Vagina (tissue), 2 donors: ENCODE measurements at regions not wholly inside any gene's neighbourhood (a gene's known extent, or its start where the extent isn't known, plus 50 kb on each side); places are given as distances from the start of the nearest gene placed in this dataset.

ENCODE experiments used
- DNase-seq, 2 donors: peaks; one replicate each; pipeline ENCODE4 v3.0.0-alpha.2; 2017; ENCODE audit errors: extremely low spot score in 2 of 2
- H3K27ac ChIP-seq: fragments of 200-600 bp; sonication (generic); one replicate; pipeline ENCODE4 v1.5.1; 2019
- H3K27me3 ChIP-seq: fragments of 200-600 bp; sonication (generic); one replicate; pipeline ENCODE4 v1.5.1; 2019
- H3K36me3 ChIP-seq, 2 donors: fragments of 200-600 bp; sonication (generic); one replicate each; pipeline ENCODE4 v1.5.1; 2017 to 2019
- H3K4me1 ChIP-seq: fragments of 200-600 bp; sonication (generic); one replicate; pipeline ENCODE4 v1.5.1; 2019
- H3K4me3 ChIP-seq, 2 donors: fragments of 200-600 bp; sonication (generic); 1 replicate in 1 of 2; 2 replicates in 1 of 2; pipeline ENCODE4 v1.5.1; 2016 to 2019
- H3K9me3 ChIP-seq: fragments of 200-600 bp; sonication (generic); one replicate; pipeline ENCODE4 v1.5.1; 2019
- CTCF ChIP-seq, 3 experiments: fragments of 450-650 bp in 2 of 3; fragments of 200-600 bp in 1 of 3; sonication (generic) in 1 of 3; IDR thresholded peaks; one replicate each; pipeline ENCODE4 v1.5.1; 2017 to 2019; ENCODE audit warnings: antibody characterized with exemption in 3 of 3, mild to moderate bottlenecking in 2 of 3, moderate library complexity in 2 of 3
- POLR2A ChIP-seq, 2 donors: fragments of 450-650 bp; IDR thresholded peaks; one replicate each; pipeline ENCODE4 v1.6.1; 2017; ENCODE audit warnings: antibody characterized with exemption in 2 of 2, mild to moderate bottlenecking in 2 of 2, moderate library complexity in 2 of 2
- POLR2AphosphoS5 ChIP-seq, 2 donors: sonication (generic); formaldehyde crosslinking; IDR thresholded peaks; one replicate each; pipeline ENCODE4 v1.9.0; 2017; ENCODE audit warnings: antibody characterized with exemption in 2 of 2, mild to moderate bottlenecking in 2 of 2, low read depth in 1 of 2; ENCODE audit not compliant: insufficient read depth in 1 of 2
- intact Hi-C: fragments of 100-400 bp; cut with DNase I; formaldehyde crosslinking; loops from one replicate; pipeline ENCODE4 v1.15.1; 2023

DNA sequence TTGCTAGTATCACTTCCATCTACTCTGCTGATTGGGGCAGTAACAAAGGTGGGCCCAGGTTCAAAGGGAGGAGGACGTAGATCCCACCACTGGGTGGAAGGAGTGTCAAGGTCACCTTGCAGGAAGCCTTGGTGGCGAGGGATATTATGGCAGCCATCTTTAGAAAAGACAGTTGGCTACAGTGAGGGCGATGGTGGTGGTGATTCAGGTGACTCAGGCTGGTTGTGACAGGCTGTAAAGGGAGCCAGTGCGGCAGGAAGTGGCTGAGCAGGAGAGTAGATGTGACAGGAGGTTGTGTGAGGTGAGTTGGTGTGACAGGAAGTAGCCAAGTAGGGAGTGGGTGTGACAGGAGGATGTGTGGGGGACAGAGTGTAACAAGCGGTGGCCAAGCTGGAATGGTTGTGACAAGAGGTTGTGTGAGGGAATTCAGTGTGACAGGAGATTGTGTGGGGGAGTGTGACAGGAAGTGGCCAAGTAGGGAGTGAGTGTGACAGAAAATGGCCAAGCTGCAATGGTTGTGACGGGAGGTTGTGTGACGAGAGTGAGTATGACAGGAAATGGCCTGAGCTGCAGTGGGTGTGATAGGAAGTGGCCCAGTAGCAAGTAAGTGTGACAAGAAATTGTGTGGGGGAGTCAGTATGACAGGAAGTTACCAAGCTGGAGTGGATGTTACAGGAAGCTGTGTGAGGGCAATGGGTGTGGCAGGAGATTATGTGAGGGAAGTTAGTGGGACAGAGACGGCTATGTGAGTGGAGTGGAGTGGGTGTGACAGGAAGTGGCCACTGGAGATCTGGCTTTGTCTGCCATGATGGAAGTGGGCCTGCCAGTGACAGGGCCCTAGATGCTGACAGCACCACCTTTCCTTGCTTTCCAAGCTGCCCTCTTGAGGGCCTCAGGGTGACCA is 136.5 kb upstream of the MYL2 start:
- Histone ChIP-seq H3K4me3 (no peak overlapping the region), H3K4me1 (no peaks in the 10 kb centered on the region), H3K36me3 (no peaks in the 10 kb centered on the region), H3K27me3 (no peaks in the 10 kb centered on the region), H3K27ac (no peak overlapping the region), H3K9me3 (no peaks in the 10 kb centered on the region)
- intact Hi-C loops: no loop called here
- DNase-seq: no peak
- TF ChIP-seq POLR2AphosphoS5 (IDR thresholded peaks at IDR 0.05; ENCODE audit: insufficient read depth in 1 of 2, low read depth in 1 of 2) (no peak), POLR2A (IDR thresholded peaks at IDR 0.05) (no peak), CTCF (IDR thresholded peaks at IDR 0.05) (no peak)

DNA sequence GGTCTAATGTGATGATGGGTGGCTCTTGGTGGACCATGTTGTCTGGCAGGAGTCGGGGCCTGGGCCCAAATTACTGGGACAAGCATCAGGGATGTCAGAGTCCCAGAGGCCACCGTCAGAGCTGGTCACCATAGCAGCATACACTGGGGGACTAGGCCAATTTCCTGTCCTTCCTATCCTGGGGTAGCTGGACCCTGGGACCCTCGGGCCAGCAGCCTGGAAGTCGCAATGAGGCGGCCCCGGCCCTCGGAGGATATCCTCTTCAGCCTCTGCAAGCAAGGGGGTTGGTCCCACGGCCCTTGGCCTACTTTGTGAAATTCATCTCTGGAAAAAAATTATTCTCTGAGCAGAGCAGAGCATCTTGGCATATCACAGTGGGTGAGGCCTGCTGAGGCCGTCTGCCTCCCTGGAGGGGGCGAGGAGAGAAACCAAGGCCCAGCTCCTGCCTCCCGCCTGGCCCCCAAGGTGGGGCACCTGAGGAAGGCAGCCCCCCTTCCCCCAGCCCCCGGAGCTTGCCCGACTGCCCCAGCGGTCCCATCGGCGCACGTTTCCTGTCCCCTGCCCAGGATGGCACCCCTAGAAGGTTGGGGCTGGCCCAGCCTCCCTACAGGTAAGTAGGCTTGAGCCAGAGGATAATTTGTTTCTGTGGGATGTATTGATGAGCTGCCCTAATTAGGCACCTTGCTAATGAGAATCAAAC is 135.0 kb upstream of the MYL2 start:
- Histone ChIP-seq H3K9me3 (no peaks in the 10 kb centered on the region), H3K4me1 (no peaks in the 10 kb centered on the region), H3K4me3 (no peak overlapping the region), H3K27me3 (no peaks in the 10 kb centered on the region), H3K27ac (no peak overlapping the region), H3K36me3 (no peaks in the 10 kb centered on the region)
- TF ChIP-seq CTCF (IDR thresholded peaks at IDR 0.05): no peak
- no peak for TF ChIP-seq POLR2AphosphoS5 (IDR thresholded peaks at IDR 0.05; ENCODE audit: insufficient read depth in 1 of 2, low read depth in 1 of 2)
- TF ChIP-seq POLR2A (IDR thresholded peaks at IDR 0.05): no peak
- intact Hi-C loops: no loop called here
- DNase-seq: no peak

DNA sequence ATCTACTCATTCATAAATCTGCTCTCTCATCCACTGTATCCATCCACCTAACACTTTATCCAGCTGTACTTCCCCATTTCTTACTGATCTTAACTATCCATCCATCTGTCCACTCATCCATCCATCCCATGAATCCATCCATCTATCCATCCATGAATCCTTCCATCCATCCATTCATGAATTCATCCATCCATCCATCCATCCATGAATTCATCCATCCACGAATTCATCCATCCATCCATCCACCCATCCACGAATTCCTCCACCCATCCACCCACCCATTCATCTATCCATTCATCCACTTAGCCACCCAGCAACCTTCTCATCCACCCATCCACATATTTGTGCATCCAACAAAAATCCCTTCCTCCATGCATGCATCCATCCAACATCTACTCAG is 128.6 kb upstream of the MYL2 start:
- no peak for DNase-seq
- H3K27ac ChIP-seq: no peak overlapping the region
- H3K9me3 ChIP-seq: no peaks in the 10 kb centered on the region
- H3K27me3 ChIP-seq: no peaks in the 10 kb centered on the region
- H3K4me1 ChIP-seq: no peaks in the 10 kb centered on the region
- H3K4me3 ChIP-seq: no peak overlapping the region
- no peak for TF ChIP-seq CTCF (IDR thresholded peaks at IDR 0.05)
- no peak for TF ChIP-seq POLR2AphosphoS5 (IDR thresholded peaks at IDR 0.05; ENCODE audit: insufficient read depth in 1 of 2, low read depth in 1 of 2)
- TF ChIP-seq POLR2A (IDR thresholded peaks at IDR 0.05): no peak
- intact Hi-C loops: no loop called here
- H3K36me3 ChIP-seq: no peaks in the 10 kb centered on the region

- H3K4me1 ChIP-seq: no peaks in the 10 kb centered on the region
- no peak overlapping the region for H3K4me3 ChIP-seq
- no peaks in the 10 kb centered on the region for H3K27me3 ChIP-seq
- no peaks in the 10 kb centered on the region for H3K36me3 ChIP-seq
- intact Hi-C loops: no loop called here
- no peaks in the 10 kb centered on the region for H3K9me3 ChIP-seq
- DNase-seq: no peak
- H3K27ac ChIP-seq: no peak overlapping the region
- no peak for TF ChIP-seq POLR2AphosphoS5 (IDR thresholded peaks at IDR 0.05; ENCODE audit: insufficient read depth in 1 of 2, low read depth in 1 of 2)
- TF ChIP-seq CTCF (IDR thresholded peaks at IDR 0.05): no peak
- TF ChIP-seq POLR2A (IDR thresholded peaks at IDR 0.05): no peak
Observed at GRCh38 chr12:111046896-111047295, 126.5 kb upstream of the MYL2 start.

DNA sequence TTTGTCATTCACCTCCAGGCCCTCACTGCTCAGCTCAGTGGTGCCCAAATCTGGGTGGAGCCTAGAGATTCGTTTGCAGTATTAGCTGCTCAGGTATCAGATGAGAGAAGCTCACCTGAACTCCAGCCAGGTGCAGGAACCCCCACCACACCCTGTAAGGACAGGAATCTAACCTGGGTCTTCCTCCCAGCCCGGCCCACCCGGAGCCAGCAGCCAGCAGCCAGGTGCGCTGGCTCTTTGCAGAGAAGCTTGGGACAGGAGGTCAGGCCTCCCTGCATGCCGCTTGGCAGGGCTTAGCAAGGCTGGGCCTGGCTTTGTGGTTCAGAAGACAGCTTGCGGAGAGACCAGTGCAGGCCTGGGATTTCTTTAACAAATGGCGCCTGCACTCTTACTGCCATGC is 125.6 kb upstream of the MYL2 start:
- no peaks in the 10 kb centered on the region for H3K36me3 ChIP-seq
- no peak for DNase-seq
- no peak overlapping the region for H3K27ac ChIP-seq
- no peak for TF ChIP-seq POLR2AphosphoS5 (IDR thresholded peaks at IDR 0.05; ENCODE audit: insufficient read depth in 1 of 2, low read depth in 1 of 2)
- TF ChIP-seq POLR2A (IDR thresholded peaks at IDR 0.05): no peak
- no peak for TF ChIP-seq CTCF (IDR thresholded peaks at IDR 0.05)
- no peaks in the 10 kb centered on the region for H3K9me3 ChIP-seq
- no peak overlapping the region for H3K4me3 ChIP-seq
- no peaks in the 10 kb centered on the region for H3K27me3 ChIP-seq
- intact Hi-C loops: no loop called here
- H3K4me1 ChIP-seq: no peaks in the 10 kb centered on the region
